PC-9 (cell line): ENCODE measurements at regions not wholly inside any gene's neighbourhood (a gene's known extent, or its start where the extent isn't known, plus 50 kb on each side); places are given as distances from the start of the nearest gene placed in this dataset.

Experiments
- BruUV-seq: library from RNA; stranded (reverse); fragments of 400-500 nt; replicated peaks from 2 replicates; lab custom pipeline; 2021; lab: Mats Ljungman, UMichigan
- CTCF ChIA-PET: fragments of 300-600 bp; sonication (Branson Sonifier 250); formaldehyde crosslinking; loops from one replicate; lab custom pipeline; 2022; ENCODE audit warnings: antibody characterized with exemption; lab: Charles Lee
- POLR2A ChIA-PET: fragments of 300-600 bp; sonication (Branson Sonifier 250); formaldehyde crosslinking; loops from one replicate; lab custom pipeline; 2022; ENCODE audit warnings: antibody characterized with exemption; ENCODE audit not compliant: unreplicated experiment; lab: Charles Lee
- DNase-seq, 2 experiments: peaks; one replicate each; pipeline versions ENCODE4 v3.0.0 to v3.0.0-alpha.2; 2015 to 2022; ENCODE audit warnings: mixed read lengths in 1 of 2
- H2AFZ ChIP-seq: fragments of 200-600 bp; sonication (generic); 2 replicates; pipeline ENCODE4 v1.8.1; 2017; ENCODE audit warnings: antibody characterized with exemption
- H3F3A ChIP-seq: fragments of 200-600 bp; sonication (generic); 2 replicates; pipeline ENCODE4 v1.8.1; 2017; ENCODE audit warnings: antibody characterized with exemption, mild to moderate bottlenecking, low read depth; ENCODE audit not compliant: insufficient read depth
- H3K27ac ChIP-seq: fragments of 200-600 bp; sonication (generic); 2 replicates; pipeline ENCODE4 v1.6.1; 2016; ENCODE audit warnings: mixed run types
- H3K27me3 ChIP-seq: fragments of 200-600 bp; sonication (generic); 2 replicates; pipeline ENCODE4 v1.6.1; 2016; ENCODE audit warnings: low read depth, mixed run types; ENCODE audit not compliant: insufficient read depth
- H3K36me3 ChIP-seq: fragments of 200-600 bp; sonication (generic); 2 replicates; pipeline ENCODE4 v1.6.1; 2016; ENCODE audit warnings: low read depth, mixed run types
- H3K4me1 ChIP-seq: fragments of 200-600 bp; sonication (generic); replicated peaks from 2 replicates; pipeline ENCODE4 v1.6.1; 2016; ENCODE audit warnings: mixed run types; ENCODE audit not compliant: insufficient read depth
- H3K4me2 ChIP-seq: fragments of 200-600 bp; sonication (generic); 2 replicates; pipeline ENCODE4 v1.6.1; 2017; ENCODE audit warnings: mixed run types
- H3K4me3 ChIP-seq: fragments of 200-600 bp; sonication (generic); 2 replicates; pipeline ENCODE4 v1.6.1; 2016; ENCODE audit warnings: mixed run types
- H3K79me2 ChIP-seq: fragments of 200-600 bp; sonication (generic); 2 replicates; pipeline ENCODE4 v1.6.1; 2017; ENCODE audit warnings: low read depth, mixed run types
- H3K9me2 ChIP-seq: fragments of 200-600 bp; sonication (generic); 2 replicates; pipeline ENCODE4 v1.8.1; 2017; ENCODE audit warnings: mild to moderate bottlenecking; ENCODE audit not compliant: insufficient read depth
- H3K9me3 ChIP-seq: fragments of 200-600 bp; sonication (generic); 2 replicates; pipeline ENCODE4 v1.8.1; 2016; ENCODE audit warnings: low read depth; ENCODE audit not compliant: insufficient read depth
- H4K20me1 ChIP-seq: fragments of 200-600 bp; sonication (generic); 2 replicates; pipeline ENCODE4 v1.8.1; 2017; ENCODE audit not compliant: insufficient read depth
- CTCF ChIP-seq: fragments of 200-600 bp; sonication (generic); conservative IDR thresholded peaks from 2 replicates; pipeline ENCODE4 v1.6.1; 2017; ENCODE audit warnings: mixed run types, antibody characterized with exemption, mild to moderate bottlenecking, moderate library complexity
- EZH2 ChIP-seq: fragments of 200-600 bp; sonication (generic); IDR thresholded peaks from 2 replicates; pipeline ENCODE4 v1.8.0; 2017; ENCODE audit warnings: antibody characterized with exemption, low read depth
- intact Hi-C: fragments of 100-400 bp; cut with micrococcal nuclease; formaldehyde crosslinking; loops from one replicate; pipeline ENCODE4 v1.10.0; 2022; ENCODE audit not compliant: unreplicated experiment

- POLR2A ChIA-PET: interaction anchor here (0.6 kb wide), 1 partner anchor 157 kb away, joined by 7 read pairs; no protein-coding TSS in a partner anchor
- intact Hi-C loops: no loop called here
- Histone ChIP-seq H2AFZ (no peak overlapping the region), H3K79me2 (no peaks in the 10 kb centered on the region), H4K20me1 (no peaks in the 10 kb centered on the region), H3F3A (no peaks in the 10 kb centered on the region), H3K27me3 (peaks cover 6% of the 10 kb centered on the region; the same call in 1 of the 2 replicates), H3K4me2 (no peak overlapping the region), H3K27ac (no peak overlapping the region), H3K9me3 (no peaks in the 10 kb centered on the region), H3K4me3 (no peak overlapping the region), H3K36me3 (no peaks in the 10 kb centered on the region), H3K9me2 (no peaks in the 10 kb centered on the region), H3K4me1 (no peaks in the 10 kb centered on the region)
- CTCF ChIA-PET: no interaction called here
- DNase-seq: no peak
- TF ChIP-seq CTCF: no peak
- TF ChIP-seq EZH2: no peak
- no TSS peak for BruUV-seq
These were observed 52.4 kb upstream of the SELENOK start for GRCh38 chr3:53944028-53944427.

- Histone ChIP-seq H3F3A (no peaks in the 10 kb centered on the region), H3K4me1 (no peaks in the 10 kb centered on the region), H3K36me3 (no peaks in the 10 kb centered on the region), H3K27me3 (peaks cover 6% of the 10 kb centered on the region; the same call in 1 of the 2 replicates), H4K20me1 (no peaks in the 10 kb centered on the region), H3K4me2 (no peak overlapping the region), H2AFZ (no peak overlapping the region), H3K4me3 (no peak overlapping the region), H3K9me3 (no peaks in the 10 kb centered on the region), H3K9me2 (no peaks in the 10 kb centered on the region), H3K79me2 (no peaks in the 10 kb centered on the region), H3K27ac (no peak overlapping the region)
- intact Hi-C loops: no loop called here
- no peak for DNase-seq
- ChIA-PET CTCF (no interaction called here), POLR2A (no interaction called here)
- no TSS peak for BruUV-seq
- TF ChIP-seq CTCF (no peak), EZH2 (no peak)
These were observed 50.3 kb upstream of the SELENOK start for GRCh38 chr3:53941950-53942349.
